ENCODE measurements at regions not wholly inside any gene's neighbourhood (a gene's known extent, or its start where the extent isn't known, plus 50 kb on each side); places are given as distances from the start of the nearest gene placed in this dataset.
"Not testable (repeated sequence)": the region's sequence is repeated elsewhere in the genome, so short reads cannot be mapped to it uniquely, and the experiment has no call there.

DNA sequence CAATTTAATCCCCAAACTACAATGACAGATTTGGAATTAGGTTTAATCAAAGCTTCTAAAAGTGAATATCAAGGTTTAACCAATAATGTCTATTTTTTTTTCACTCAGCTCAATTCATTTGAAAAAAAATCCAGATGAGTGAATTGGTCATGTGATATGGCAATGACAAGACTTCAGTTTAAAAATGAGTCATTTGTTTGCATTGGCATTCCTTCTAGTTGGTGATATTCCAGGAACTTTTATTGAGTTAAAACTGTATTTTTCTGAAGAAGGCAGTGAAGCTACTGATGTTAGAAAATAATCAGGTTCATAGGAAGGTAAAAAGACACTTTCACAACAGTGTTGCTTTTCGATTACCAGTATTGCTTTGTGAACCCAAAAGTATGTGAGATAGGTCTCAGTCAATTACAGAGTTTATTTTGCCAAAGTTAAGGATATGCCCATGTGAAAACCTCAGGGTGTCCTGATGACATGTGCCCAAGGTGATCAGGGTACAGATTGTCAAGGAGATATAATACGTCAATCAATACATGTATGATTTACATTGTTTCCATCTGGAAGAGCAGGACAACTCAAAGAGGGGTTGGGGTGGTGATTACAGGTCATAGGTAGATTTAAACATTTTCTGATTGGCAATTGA, 1214.9 kb downstream of the GALC start:
- Histone ChIP-seq H3K9me3 (ENCODE audit: control insufficient read depth, insufficient read depth, low read length) (no peaks in the 10 kb centered on the region), H3K79me2 (ENCODE audit: control insufficient read depth, low read length) (no peaks in the 10 kb centered on the region), H3K4me1 (ENCODE audit: control insufficient read depth, low read length) (no peaks in the 10 kb centered on the region), H4K20me1 (ENCODE audit: control insufficient read depth, insufficient read depth, low read depth, low read length) (no peaks in the 10 kb centered on the region), H3K36me3 (ENCODE audit: control insufficient read depth, low read length) (no peaks in the 10 kb centered on the region), H3K4me2 (ENCODE audit: low read length) (no peak overlapping the region), H3K27me3 (ENCODE audit: control insufficient read depth, low read length) (no peaks in the 10 kb centered on the region), H3K9me2 (replicated peaks; ENCODE audit: control insufficient read depth, low read length) (no peaks in the 10 kb centered on the region), H3K27ac (ENCODE audit: low read depth, low read length) (no peak overlapping the region), H3F3A (ENCODE audit: control insufficient read depth, insufficient read depth) (no peaks in the 10 kb centered on the region), H3K4me3 (ENCODE audit: low read length) (no peak overlapping the region)
- TF ChIP-seq, protein P1, sequence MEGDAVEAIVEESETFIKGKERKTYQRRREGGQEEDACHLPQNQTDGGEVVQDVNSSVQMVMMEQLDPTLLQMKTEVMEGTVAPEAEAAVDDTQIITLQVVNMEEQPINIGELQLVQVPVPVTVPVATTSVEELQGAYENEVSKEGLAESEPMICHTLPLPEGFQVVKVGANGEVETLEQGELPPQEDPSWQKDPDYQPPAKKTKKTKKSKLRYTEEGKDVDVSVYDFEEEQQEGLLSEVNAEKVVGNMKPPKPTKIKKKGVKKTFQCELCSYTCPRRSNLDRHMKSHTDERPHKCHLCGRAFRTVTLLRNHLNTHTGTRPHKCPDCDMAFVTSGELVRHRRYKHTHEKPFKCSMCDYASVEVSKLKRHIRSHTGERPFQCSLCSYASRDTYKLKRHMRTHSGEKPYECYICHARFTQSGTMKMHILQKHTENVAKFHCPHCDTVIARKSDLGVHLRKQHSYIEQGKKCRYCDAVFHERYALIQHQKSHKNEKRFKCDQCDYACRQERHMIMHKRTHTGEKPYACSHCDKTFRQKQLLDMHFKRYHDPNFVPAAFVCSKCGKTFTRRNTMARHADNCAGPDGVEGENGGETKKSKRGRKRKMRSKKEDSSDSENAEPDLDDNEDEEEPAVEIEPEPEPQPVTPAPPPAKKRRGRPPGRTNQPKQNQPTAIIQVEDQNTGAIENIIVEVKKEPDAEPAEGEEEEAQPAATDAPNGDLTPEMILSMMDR (IDR thresholded peaks at IDR 0.05; ENCODE audit: low read depth, low read length, poor library complexity, severe bottlenecking): no peak
- TF ChIP-seq EZH2phosphoT487 (IDR thresholded peaks at IDR 0.05; ENCODE audit: borderline replicate concordance, low read length): no peak

DNA sequence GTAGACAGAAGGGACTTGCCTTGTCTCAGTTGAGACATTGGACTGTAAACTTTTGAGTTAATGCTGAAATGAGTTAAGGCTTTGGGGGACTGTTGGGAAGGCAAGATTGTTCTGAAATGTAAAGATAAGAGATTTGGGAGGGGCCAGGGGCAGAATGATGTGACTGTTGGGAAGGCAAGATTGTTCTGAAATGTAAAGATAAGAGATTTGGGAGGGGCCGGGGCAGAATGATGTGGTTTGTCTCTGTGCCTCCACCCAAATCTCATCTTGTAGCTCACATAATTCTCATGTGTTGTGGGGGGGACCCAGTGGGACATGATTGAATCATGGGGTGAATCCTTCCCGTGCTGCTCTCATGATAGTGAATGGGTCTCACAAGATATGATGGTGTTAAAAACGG, 1217.1 kb downstream of the GALC start:
- H3K79me2 ChIP-seq (ENCODE audit: control insufficient read depth, low read length); H3K4me1 ChIP-seq (ENCODE audit: control insufficient read depth, low read length); H3K9me2 ChIP-seq (replicated peaks; ENCODE audit: control insufficient read depth, low read length); H3K36me3 ChIP-seq (ENCODE audit: control insufficient read depth, low read length); H3F3A ChIP-seq (ENCODE audit: control insufficient read depth, insufficient read depth); H3K4me2 ChIP-seq (ENCODE audit: low read length); H4K20me1 ChIP-seq (ENCODE audit: control insufficient read depth, insufficient read depth, low read depth, low read length); H3K9me3 ChIP-seq (ENCODE audit: control insufficient read depth, insufficient read depth, low read length); H3K27me3 ChIP-seq (ENCODE audit: control insufficient read depth, low read length); H3K4me3 ChIP-seq (ENCODE audit: low read length); H3K27ac ChIP-seq (ENCODE audit: low read depth, low read length): not testable (repeated sequence)

DNA sequence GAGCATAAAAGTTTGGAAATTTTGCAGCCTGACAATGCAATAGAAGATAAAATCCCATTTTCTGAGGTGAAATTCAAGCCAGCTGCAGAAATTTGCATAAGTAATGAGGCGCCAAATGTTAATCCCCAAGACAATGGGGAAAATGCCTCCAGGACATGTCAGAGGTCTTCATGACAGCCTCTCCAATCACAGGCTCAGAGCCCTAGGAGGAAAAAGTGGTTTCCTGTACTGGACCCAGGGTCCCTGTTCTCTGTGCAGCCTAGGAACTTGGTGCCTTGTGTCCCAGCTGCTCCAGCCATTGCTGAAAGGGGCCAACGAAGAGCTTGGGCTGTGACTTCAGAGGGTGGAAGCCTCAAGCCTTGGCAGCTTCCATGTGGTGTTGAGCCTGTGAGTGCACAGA, 1218.1 kb downstream of the GALC start:
- Histone ChIP-seq H3K9me3 (ENCODE audit: control insufficient read depth, insufficient read depth, low read length) (no peaks in the 10 kb centered on the region), H3K9me2 (replicated peaks; ENCODE audit: control insufficient read depth, low read length) (no peaks in the 10 kb centered on the region), H3K27me3 (ENCODE audit: control insufficient read depth, low read length) (no peaks in the 10 kb centered on the region), H3K4me1 (ENCODE audit: control insufficient read depth, low read length) (no peaks in the 10 kb centered on the region), H3K4me3 (ENCODE audit: low read length) (no peak overlapping the region), H3K27ac (ENCODE audit: low read depth, low read length) (no peak overlapping the region), H3F3A (ENCODE audit: control insufficient read depth, insufficient read depth) (no peaks in the 10 kb centered on the region), H4K20me1 (ENCODE audit: control insufficient read depth, insufficient read depth, low read depth, low read length) (no peaks in the 10 kb centered on the region), H3K36me3 (ENCODE audit: control insufficient read depth, low read length) (no peaks in the 10 kb centered on the region), H3K79me2 (ENCODE audit: control insufficient read depth, low read length) (no peaks in the 10 kb centered on the region), H3K4me2 (ENCODE audit: low read length) (no peak overlapping the region)
- TF ChIP-seq, protein P1 (IDR thresholded peaks at IDR 0.05; ENCODE audit: low read depth, low read length, poor library complexity, severe bottlenecking): no peak
- TF ChIP-seq EZH2phosphoT487 (IDR thresholded peaks at IDR 0.05; ENCODE audit: borderline replicate concordance, low read length): no peak

DNA sequence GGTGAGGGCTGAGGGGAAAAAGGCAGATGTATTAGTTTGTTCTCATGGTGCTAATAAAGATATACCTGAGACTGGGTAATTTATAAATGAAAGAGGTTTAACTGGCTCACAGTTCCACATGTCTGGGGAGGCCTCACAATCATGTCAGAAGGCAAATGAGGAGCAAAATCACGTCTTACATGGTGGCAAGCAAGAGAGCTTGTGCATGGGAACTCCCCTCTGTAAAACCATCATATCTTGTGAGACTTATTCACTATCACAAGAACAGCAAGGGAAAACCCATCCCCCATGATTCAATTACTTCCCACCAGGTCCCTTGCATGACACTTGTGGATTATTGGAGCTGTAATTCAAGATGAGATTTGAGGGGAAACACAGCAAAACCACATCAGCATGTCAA, 1220.9 kb downstream of the GALC start:
- Histone ChIP-seq H4K20me1 (ENCODE audit: control insufficient read depth, insufficient read depth, low read depth, low read length) (no peaks in the 10 kb centered on the region), H3F3A (ENCODE audit: control insufficient read depth, insufficient read depth) (no peaks in the 10 kb centered on the region), H3K4me3 (ENCODE audit: low read length) (no peak overlapping the region), H3K79me2 (ENCODE audit: control insufficient read depth, low read length) (no peaks in the 10 kb centered on the region), H3K27me3 (ENCODE audit: control insufficient read depth, low read length) (no peaks in the 10 kb centered on the region), H3K4me2 (ENCODE audit: low read length) (no peak overlapping the region), H3K9me3 (ENCODE audit: control insufficient read depth, insufficient read depth, low read length) (no peaks in the 10 kb centered on the region), H3K4me1 (ENCODE audit: control insufficient read depth, low read length) (no peaks in the 10 kb centered on the region), H3K36me3 (ENCODE audit: control insufficient read depth, low read length) (no peaks in the 10 kb centered on the region), H3K27ac (ENCODE audit: low read depth, low read length) (no peak overlapping the region), H3K9me2 (replicated peaks; ENCODE audit: control insufficient read depth, low read length) (no peaks in the 10 kb centered on the region)
- TF ChIP-seq, protein P1 (IDR thresholded peaks at IDR 0.05; ENCODE audit: low read depth, low read length, poor library complexity, severe bottlenecking): no peak
- TF ChIP-seq EZH2phosphoT487 (IDR thresholded peaks at IDR 0.05; ENCODE audit: borderline replicate concordance, low read length): no peak
